Peyer's patch (tissue), 4 donors: ENCODE measurements at regions not wholly inside any gene's neighbourhood (a gene's known extent, or its start where the extent isn't known, plus 50 kb on each side); places are given as distances from the start of the nearest gene placed in this dataset.

Experiments
- DNase-seq, 3 donors: peaks; one replicate each; pipeline ENCODE4 v3.0.0-alpha.2; 2017 to 2019
- H3K27ac ChIP-seq, 4 donors: fragments of 200-600 bp; sonication (generic); one replicate each; pipeline ENCODE4 v1.5.1; 2016 to 2019
- H3K27me3 ChIP-seq, 2 donors: fragments of 200-600 bp; sonication (generic); one replicate each; pipeline ENCODE4 v1.5.1; 2019
- H3K36me3 ChIP-seq, 3 donors: fragments of 200-600 bp; sonication (generic); one replicate each; pipeline ENCODE4 v1.5.1; 2016 to 2019
- H3K4me1 ChIP-seq, 4 donors: fragments of 200-600 bp; sonication (generic); one replicate each; pipeline ENCODE4 v1.5.1; 2016 to 2019
- H3K4me3 ChIP-seq, 4 donors: fragments of 200-600 bp; sonication (generic); 1 replicate in 3 of 4; 2 replicates in 1 of 4; pipeline ENCODE4 v1.5.1; 2016 to 2019; ENCODE audit warnings: mild to moderate bottlenecking in 1 of 4
- H3K9me3 ChIP-seq, 4 donors: fragments of 200-600 bp; sonication (generic); one replicate each; pipeline ENCODE4 v1.5.1; 2016 to 2019; ENCODE audit warnings: mild to moderate bottlenecking in 1 of 4
- POLR2A ChIP-seq, 2 donors: fragments of 450-650 bp; IDR thresholded peaks; one replicate each; pipeline ENCODE4 v1.5.1; 2017; ENCODE audit warnings: antibody characterized with exemption in 2 of 2, mild to moderate bottlenecking in 2 of 2, moderate library complexity in 2 of 2
- TF ChIP-seq, protein P1 (sequence below), 6 experiments: fragments of 450-650 bp in 4 of 6; fragments of 200-600 bp in 2 of 6; sonication (generic) in 1 of 6; IDR thresholded peaks; one replicate each; pipeline ENCODE4 v1.5.1; 2017 to 2019; ENCODE audit warnings: antibody characterized with exemption in 6 of 6, mild to moderate bottlenecking in 3 of 6, moderate library complexity in 1 of 6

DNA sequence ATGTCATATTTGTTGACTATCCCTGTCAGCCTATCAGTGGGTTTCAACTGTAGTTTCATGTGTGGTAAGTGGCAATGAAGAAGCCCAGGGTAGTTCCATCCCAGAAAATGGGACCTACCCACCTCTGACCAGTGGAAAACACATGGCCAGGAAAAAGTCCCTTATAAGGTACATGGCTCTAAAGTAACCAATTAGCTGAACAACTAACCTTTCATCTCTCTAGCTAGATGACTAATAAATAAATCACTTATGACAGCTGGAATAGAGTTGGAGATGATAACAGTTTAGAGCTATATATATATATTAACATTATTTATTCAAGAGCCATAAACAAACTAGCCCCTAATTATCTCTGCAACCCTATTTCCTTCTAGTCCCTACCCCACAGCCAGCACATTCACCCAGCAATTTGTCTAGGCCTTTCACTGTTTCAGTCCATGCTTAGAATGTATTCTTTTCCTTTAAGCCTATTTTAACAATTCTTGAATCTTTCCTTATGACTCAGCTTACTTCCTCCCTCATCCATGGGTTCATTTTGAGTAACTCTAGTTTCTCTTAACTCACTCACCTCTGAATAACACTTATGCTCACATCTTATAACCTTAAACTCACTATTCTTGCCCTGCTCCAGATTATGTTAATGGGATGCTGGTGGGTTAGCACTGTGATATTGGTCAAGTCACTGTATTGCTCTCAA is 83.7 kb downstream of the TNFSF18 start:
- no peak for TF ChIP-seq POLR2A (IDR thresholded peaks at IDR 0.05)
- TF ChIP-seq, protein P1, sequence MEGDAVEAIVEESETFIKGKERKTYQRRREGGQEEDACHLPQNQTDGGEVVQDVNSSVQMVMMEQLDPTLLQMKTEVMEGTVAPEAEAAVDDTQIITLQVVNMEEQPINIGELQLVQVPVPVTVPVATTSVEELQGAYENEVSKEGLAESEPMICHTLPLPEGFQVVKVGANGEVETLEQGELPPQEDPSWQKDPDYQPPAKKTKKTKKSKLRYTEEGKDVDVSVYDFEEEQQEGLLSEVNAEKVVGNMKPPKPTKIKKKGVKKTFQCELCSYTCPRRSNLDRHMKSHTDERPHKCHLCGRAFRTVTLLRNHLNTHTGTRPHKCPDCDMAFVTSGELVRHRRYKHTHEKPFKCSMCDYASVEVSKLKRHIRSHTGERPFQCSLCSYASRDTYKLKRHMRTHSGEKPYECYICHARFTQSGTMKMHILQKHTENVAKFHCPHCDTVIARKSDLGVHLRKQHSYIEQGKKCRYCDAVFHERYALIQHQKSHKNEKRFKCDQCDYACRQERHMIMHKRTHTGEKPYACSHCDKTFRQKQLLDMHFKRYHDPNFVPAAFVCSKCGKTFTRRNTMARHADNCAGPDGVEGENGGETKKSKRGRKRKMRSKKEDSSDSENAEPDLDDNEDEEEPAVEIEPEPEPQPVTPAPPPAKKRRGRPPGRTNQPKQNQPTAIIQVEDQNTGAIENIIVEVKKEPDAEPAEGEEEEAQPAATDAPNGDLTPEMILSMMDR (IDR thresholded peaks at IDR 0.05): no peak

DNA sequence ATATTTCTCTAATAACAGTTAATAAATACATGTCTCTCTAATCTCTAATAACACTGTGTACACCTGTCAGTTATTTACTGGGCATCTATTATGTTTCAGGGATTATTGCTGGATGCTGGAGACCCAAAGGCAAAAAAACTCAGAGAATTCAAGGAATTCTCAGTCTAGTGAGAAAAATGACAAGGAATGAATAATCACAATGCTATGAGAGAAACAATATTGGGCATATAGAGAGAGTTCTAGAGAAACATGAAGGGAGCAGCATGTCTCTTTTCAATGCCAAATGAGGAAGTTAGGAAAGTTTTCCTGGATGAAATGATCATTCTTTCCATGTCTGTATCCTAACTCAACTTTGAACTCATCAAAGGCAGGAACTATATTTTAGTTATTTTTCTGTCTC is 82.8 kb downstream of the TNFSF18 start:
- Histone ChIP-seq H3K4me3 (no peak overlapping the region), H3K36me3 (no peaks in the 10 kb centered on the region), H3K9me3 (no peaks in the 10 kb centered on the region), H3K4me1 (no peaks in the 10 kb centered on the region), H3K27ac (no peak overlapping the region), H3K27me3 (no peaks in the 10 kb centered on the region)
- TF ChIP-seq, protein P1 (IDR thresholded peaks at IDR 0.05): no peak
- TF ChIP-seq POLR2A (IDR thresholded peaks at IDR 0.05): no peak
- no peak for DNase-seq

More for the DNA sequence above, 83.7 kb downstream of the TNFSF18 start:
- H3K4me1 ChIP-seq: no peaks in the 10 kb centered on the region
- H3K4me3 ChIP-seq: no peak overlapping the region
- no peaks in the 10 kb centered on the region for H3K27me3 ChIP-seq
- no peak overlapping the region for H3K27ac ChIP-seq
- no peak for DNase-seq
- no peaks in the 10 kb centered on the region for H3K36me3 ChIP-seq
- no peaks in the 10 kb centered on the region for H3K9me3 ChIP-seq

DNA sequence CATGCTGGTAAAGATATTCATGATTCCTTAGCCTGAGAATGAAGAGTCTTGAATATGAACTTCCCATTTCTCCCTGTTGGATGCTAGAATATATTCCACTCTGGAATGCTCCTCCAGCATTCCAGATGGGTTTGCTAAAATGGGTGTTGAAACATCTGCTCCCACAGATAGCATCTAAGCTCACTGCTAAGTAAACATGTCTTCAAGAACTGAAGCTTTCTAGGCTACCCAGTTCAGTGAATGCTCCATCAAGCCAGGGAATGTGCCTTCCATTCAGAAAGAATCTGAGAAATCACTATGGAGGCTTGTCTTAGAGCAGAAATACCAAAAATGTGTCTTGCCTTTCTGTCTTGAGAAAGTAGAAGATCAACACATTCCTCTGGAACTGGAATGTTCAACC is 81.1 kb downstream of the TNFSF18 start:
- TF ChIP-seq, protein P1 (IDR thresholded peaks at IDR 0.05): no peak
- no peak for TF ChIP-seq POLR2A (IDR thresholded peaks at IDR 0.05)
- Histone ChIP-seq H3K4me1 (no peaks in the 10 kb centered on the region), H3K27me3 (no peaks in the 10 kb centered on the region), H3K9me3 (no peaks in the 10 kb centered on the region), H3K36me3 (no peaks in the 10 kb centered on the region), H3K27ac (no peak overlapping the region), H3K4me3 (no peak overlapping the region)
- DNase-seq: no peak

DNA sequence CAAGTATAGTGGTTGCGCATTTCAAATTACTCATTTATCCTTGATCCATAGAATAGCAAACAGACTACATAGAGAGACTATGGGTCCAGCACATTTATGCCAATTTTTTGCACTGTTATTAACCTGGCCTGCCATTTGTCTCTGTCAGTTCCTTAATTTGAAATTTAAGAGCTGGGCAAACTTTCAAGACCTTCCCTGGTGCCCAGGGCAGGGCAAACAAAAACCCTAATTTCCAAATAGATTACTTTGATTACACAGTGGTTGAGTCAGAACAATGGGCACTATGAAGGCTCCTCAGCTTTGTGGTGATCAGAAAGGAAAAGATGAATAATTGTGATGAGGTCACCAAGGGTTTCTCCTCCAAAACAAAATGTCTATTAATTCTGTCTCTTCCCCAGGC is 80.6 kb downstream of the TNFSF18 start:
- no peaks in the 10 kb centered on the region for H3K27me3 ChIP-seq
- H3K4me3 ChIP-seq: no peak overlapping the region
- H3K4me1 ChIP-seq: no peaks in the 10 kb centered on the region
- no peaks in the 10 kb centered on the region for H3K36me3 ChIP-seq
- H3K27ac ChIP-seq: no peak overlapping the region
- no peaks in the 10 kb centered on the region for H3K9me3 ChIP-seq
- TF ChIP-seq POLR2A (IDR thresholded peaks at IDR 0.05): no peak
- TF ChIP-seq, protein P1 (IDR thresholded peaks at IDR 0.05): no peak
- no peak for DNase-seq

DNA sequence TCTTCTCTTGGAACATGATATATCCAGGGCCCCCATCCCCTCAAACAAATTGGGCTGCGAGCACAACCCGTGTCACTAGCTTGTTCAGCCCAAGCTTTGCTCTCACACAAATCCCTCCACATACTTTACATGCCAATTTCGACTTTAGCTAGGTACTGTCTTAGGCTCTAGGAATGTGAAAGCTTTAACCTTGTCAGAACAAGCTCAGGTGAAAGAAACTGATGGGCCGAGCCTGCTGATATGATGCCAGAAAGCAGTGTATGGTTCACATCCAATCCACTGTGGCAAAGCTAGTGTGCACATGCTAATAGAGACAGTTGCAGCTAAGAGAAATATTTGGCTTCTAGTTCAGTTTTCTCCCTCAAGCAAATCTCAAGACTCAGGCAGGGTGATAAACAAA is 79.5 kb downstream of the TNFSF18 start:
- Histone ChIP-seq H3K4me3 (no peak overlapping the region), H3K9me3 (no peaks in the 10 kb centered on the region), H3K36me3 (no peaks in the 10 kb centered on the region), H3K4me1 (peaks cover 0 to under 1% (median 0%) of the 10 kb centered on the region in 4 donors), H3K27ac (no peak overlapping the region), H3K27me3 (no peaks in the 10 kb centered on the region)
- TF ChIP-seq, protein P1 (IDR thresholded peaks at IDR 0.05): no peak
- no peak for TF ChIP-seq POLR2A (IDR thresholded peaks at IDR 0.05)
- no peak for DNase-seq
